Stomach (tissue), 8 donors: ENCODE measurements at regions not wholly inside any gene's neighbourhood (a gene's known extent, or its start where the extent isn't known, plus 50 kb on each side); places are given as distances from the start of the nearest gene placed in this dataset.

ENCODE experiments used
- DNase-seq, 2 donors: peaks; one replicate each; pipeline versions ENCODE4 v3.0.0 to v3.0.0-alpha.2; 2013 to 2019
- H3K27ac ChIP-seq, 5 donors: fragments of 200-600 bp in 4 of 5; sonication (generic) in 4 of 5; one replicate each; pipeline ENCODE4 v1.5.1; 2013 to 2019; ENCODE audit warnings: mild to moderate bottlenecking in 1 of 5, moderate library complexity in 1 of 5
- H3K27me3 ChIP-seq, 3 donors: fragments of 200-600 bp; sonication (generic); one replicate each; pipeline ENCODE4 v1.5.1; 2017 to 2019; ENCODE audit warnings: mixed run types in 1 of 3
- H3K36me3 ChIP-seq, 4 donors: fragments of 200-600 bp; sonication (generic); 1 replicate in 3 of 4; 2 replicates in 1 of 4; pipeline ENCODE4 v1.5.1; 2016 to 2019
- H3K4me1 ChIP-seq, 4 donors: fragments of 200-600 bp; sonication (generic); one replicate each; pipeline ENCODE4 v1.5.1; 2016 to 2019
- H3K4me3 ChIP-seq, 4 donors: fragments of 200-600 bp; sonication (generic) in 3 of 4; one replicate each; pipeline ENCODE4 v1.5.1; 2016 to 2019; ENCODE audit warnings: mild to moderate bottlenecking in 1 of 4
- H3K9me3 ChIP-seq, 4 donors: fragments of 200-600 bp; sonication (generic); one replicate each; pipeline ENCODE4 v1.5.1; 2016 to 2019
- CTCF ChIP-seq, 7 experiments: fragments of 450-650 bp in 4 of 7; fragments of 200-600 bp in 3 of 7; sonication (generic) in 3 of 7; IDR thresholded peaks; one replicate each; pipeline ENCODE4 v1.5.1; 2016 to 2019; ENCODE audit warnings: antibody characterized with exemption in 7 of 7, control low read depth in 2 of 7, mild to moderate bottlenecking in 1 of 7
- EP300 ChIP-seq: sonication (generic); formaldehyde crosslinking; IDR thresholded peaks from one replicate; pipeline ENCODE4 v1.6.1; 2017; ENCODE audit warnings: antibody characterized with exemption
- POLR2A ChIP-seq, 4 donors: fragments of 450-650 bp; IDR thresholded peaks; one replicate each; pipeline ENCODE4 v1.6.1; 2016; ENCODE audit warnings: antibody characterized with exemption in 4 of 4, control low read depth in 2 of 4, mild to moderate bottlenecking in 1 of 4, moderate library complexity in 1 of 4
- POLR2AphosphoS5 ChIP-seq, 3 donors: sonication (generic); formaldehyde crosslinking; IDR thresholded peaks; one replicate each; pipeline ENCODE4 v1.6.1; 2016; ENCODE audit warnings: antibody characterized with exemption in 3 of 3
- WGBS, 5 donors: extraction: QIAGEN DNeasy Blood & Tissue Kit in 3 of 5; methylation state at CpG; one replicate each; pipeline versions ENCODE4 v1.1.5 to v1.1.7; 2013 to 2018; 5-methylcytosine and 5-hydroxymethylcytosine counted together
- intact Hi-C: fragments of 100-400 bp; cut with DNase I; formaldehyde crosslinking; loops from one replicate; pipeline ENCODE4 v1.15.1; 2023; ENCODE audit warnings: low total_unique reads
- donor health status: healthy with polysubstance abuse.
- donor health status: Bipolar disorder and iron deficiency.
- donor health status: healthy.

- intact Hi-C loops, result no loop called here
- H3K36me3 ChIP-seq, result no peaks in the 10 kb centered on the region
- peaks cover 0 to 10% (median 0%) of the 10 kb centered on the region in 4 donors for H3K4me1 ChIP-seq
- H3K27ac ChIP-seq, result no peak overlapping the region
- no peak for DNase-seq
- H3K4me3 ChIP-seq, result no peak overlapping the region
- WGBS, 5 donors, result 75 to 88% (median 82%) methylated on average over 5 of the region's 5 CpGs
- no peaks in the 10 kb centered on the region for H3K9me3 ChIP-seq
- H3K27me3 ChIP-seq, result no peaks in the 10 kb centered on the region
- TF ChIP-seq POLR2A (IDR thresholded peaks at IDR 0.05) (no peak), CTCF (IDR thresholded peaks at IDR 0.05) (no peak), POLR2AphosphoS5 (IDR thresholded peaks at IDR 0.05) (no peak), EP300 (no peak)
These were observed 475.7 kb upstream of the CYLC2 start for GRCh38 chr9:102519423-102519822.

GRCh38 chr9:102518324-102518723 lies 476.8 kb upstream of the CYLC2 start:
- TF ChIP-seq POLR2A (IDR thresholded peaks at IDR 0.05), result no peak
- no peak for TF ChIP-seq EP300
- TF ChIP-seq POLR2AphosphoS5 (IDR thresholded peaks at IDR 0.05), result no peak
- TF ChIP-seq CTCF (IDR thresholded peaks at IDR 0.05), result no peak
- Histone ChIP-seq H3K27me3 (no peaks in the 10 kb centered on the region), H3K9me3 (no peaks in the 10 kb centered on the region), H3K4me3 (no peak overlapping the region), H3K36me3 (no peaks in the 10 kb centered on the region), H3K4me1 (peaks cover 0 to 10% (median 0%) of the 10 kb centered on the region in 4 donors), H3K27ac (no peak overlapping the region)
- DNase-seq, result peak; percentile 23 to 61
- intact Hi-C loops, result no loop called here
- 9 to 41% (median 24%) methylated on average over 5 of the region's 5 CpGs for WGBS, 5 donors

- TF ChIP-seq POLR2A (IDR thresholded peaks at IDR 0.05), result no peak
- TF ChIP-seq CTCF (IDR thresholded peaks at IDR 0.05), result no peak
- no peak for TF ChIP-seq POLR2AphosphoS5 (IDR thresholded peaks at IDR 0.05)
- no peak for TF ChIP-seq EP300
- peak; percentile 10 to 50 for DNase-seq
- no peaks in the 10 kb centered on the region for H3K36me3 ChIP-seq
- H3K27ac ChIP-seq, result no peak overlapping the region
- WGBS, 5 donors, result 52 to 76% (median 65%) methylated on average over 9 of the region's 9 CpGs
- H3K27me3 ChIP-seq, result no peaks in the 10 kb centered on the region
- intact Hi-C loops, result no loop called here
- H3K4me1 ChIP-seq, result peaks cover 0 to 10% (median 0%) of the 10 kb centered on the region in 4 donors
- no peaks in the 10 kb centered on the region for H3K9me3 ChIP-seq
- H3K4me3 ChIP-seq, result no peak overlapping the region
These were observed 480.6 kb upstream of the CYLC2 start for GRCh38 chr9:102514541-102514940.

GRCh38 chr9:102507044-102507687 lies 488.0 kb upstream of the CYLC2 start:
- no peak for TF ChIP-seq POLR2AphosphoS5 (IDR thresholded peaks at IDR 0.05)
- TF ChIP-seq CTCF (IDR thresholded peaks at IDR 0.05), result no peak
- TF ChIP-seq EP300, result no peak
- no peak for TF ChIP-seq POLR2A (IDR thresholded peaks at IDR 0.05)
- intact Hi-C loops, result no loop called here
- H3K36me3 ChIP-seq, result no peaks in the 10 kb centered on the region
- WGBS, 5 donors, result 37 to 47% (median 43%) methylated on average over 2 of the region's 2 CpGs
- no peak for DNase-seq
- no peaks in the 10 kb centered on the region for H3K4me1 ChIP-seq
- no peaks in the 10 kb centered on the region for H3K9me3 ChIP-seq
- H3K27ac ChIP-seq, result no peak overlapping the region
- no peak overlapping the region for H3K4me3 ChIP-seq
- H3K27me3 ChIP-seq, result no peaks in the 10 kb centered on the region
